Endothelial cell of umbilical vein (primary cell): ENCODE measurements at regions not wholly inside any gene's neighbourhood (a gene's known extent, or its start where the extent isn't known, plus 50 kb on each side); places are given as distances from the start of the nearest gene placed in this dataset.

Experiments used
- BruUV-seq: library from RNA; stranded (reverse); fragments of 400-500 nt; replicated peaks from 2 replicates; lab custom pipeline; 2021; lab: Mats Ljungman, UMichigan
- CTCF ChIA-PET: fragments of 300-600, 350-600 bp; sonication (Branson Sonifier 250); formaldehyde crosslinking; loops from one replicate; lab custom pipeline; 2021; ENCODE audit warnings: antibody characterized with exemption, inconsistent platforms; lab: Charles Lee
- POLR2A ChIA-PET: fragments of 300-600, 350-600 bp; sonication (Branson Sonifier 250); formaldehyde crosslinking; loops from one replicate; lab custom pipeline; 2021; ENCODE audit warnings: antibody characterized with exemption, inconsistent platforms; lab: Charles Lee
- DNase-seq: peaks from one replicate; pipeline ENCODE4 v3.0.0-alpha.2; 2011; ENCODE audit warnings: low read depth, low spot score
- FAIRE-seq: peaks from 2 replicates; lab custom pipeline; 2011; peaks lifted over from hg19 to GRCh38; lab: Jason Lieb, UNC
- H2AFZ ChIP-seq: 2 replicates; pipeline ENCODE4 v1.6.0; 2012; ENCODE audit warnings: low read depth, low read length, control low read depth, inconsistent platforms
- H3K27ac ChIP-seq: 2 replicates; pipeline ENCODE4 v1.5.1; 2011; ENCODE audit warnings: low read depth, mild to moderate bottlenecking, control low read depth, low read length, moderate library complexity; ENCODE audit not compliant: insufficient read depth
- H3K27me3 ChIP-seq, 2 experiments: 2 replicates each; pipeline versions ENCODE4 v1.6.0 to v1.6.1; 2011; ENCODE audit warnings: low read length in 2 of 2, mixed read lengths in 1 of 2; ENCODE audit not compliant: control insufficient read depth in 2 of 2, insufficient read depth in 2 of 2
- H3K36me3 ChIP-seq, 2 experiments: 2 replicates in 1 of 2; 3 replicates in 1 of 2; pipeline ENCODE4 v1.5.1; 2011; ENCODE audit warnings: low read length in 2 of 2, mild to moderate bottlenecking in 1 of 2, moderate library complexity in 1 of 2; ENCODE audit not compliant: control insufficient read depth in 2 of 2, insufficient read depth in 2 of 2; ENCODE audit errors: extremely low read depth in 1 of 2
- H3K4me1 ChIP-seq: 3 replicates; pipeline ENCODE4 v1.5.1; 2011; ENCODE audit warnings: mild to moderate bottlenecking, low read length; ENCODE audit not compliant: control insufficient read depth, insufficient read depth; ENCODE audit errors: extremely low read depth
- H3K4me2 ChIP-seq: 2 replicates; pipeline ENCODE4 v1.6.1; 2011; ENCODE audit warnings: low read length, control low read depth, mixed read lengths; ENCODE audit not compliant: insufficient read depth
- H3K4me3 ChIP-seq, 3 experiments: fragments of 200-600 bp in 1 of 3; sonication (generic), shearing (Covaris generic) in 1 of 3; replicated peaks in 1 of 3; 2 replicates each; pipeline ENCODE4 v1.5.1; 2011 to 2016; ENCODE audit warnings: control low read depth in 3 of 3, low read length in 3 of 3, mild to moderate bottlenecking in 2 of 3, inconsistent platforms in 1 of 3, low read depth in 1 of 3, moderate library complexity in 1 of 3; ENCODE audit not compliant: insufficient read depth in 1 of 3
- H3K79me2 ChIP-seq: 2 replicates; pipeline ENCODE4 v1.6.0; 2012; ENCODE audit warnings: low read length, inconsistent platforms; ENCODE audit not compliant: control insufficient read depth, insufficient read depth
- H3K9ac ChIP-seq: replicated peaks from 2 replicates; pipeline ENCODE3; 2011; ENCODE audit warnings: low read length, control low read depth; ENCODE audit not compliant: insufficient read depth; ENCODE audit errors: extremely low read depth
- H3K9me1 ChIP-seq: replicated peaks from 3 replicates; pipeline ENCODE4 v1.6.0; 2011; ENCODE audit warnings: mild to moderate bottlenecking, low read length; ENCODE audit not compliant: control insufficient read depth, insufficient read depth; ENCODE audit errors: extremely low read depth
- H3K9me3 ChIP-seq: replicated peaks from 2 replicates; pipeline ENCODE4 v1.5.1; 2012; ENCODE audit warnings: low read length, inconsistent platforms; ENCODE audit not compliant: control insufficient read depth, insufficient read depth
- H4K20me1 ChIP-seq: replicated peaks from 2 replicates; pipeline ENCODE3; 2011; ENCODE audit warnings: mild to moderate bottlenecking, low read length; ENCODE audit not compliant: control insufficient read depth, insufficient read depth; ENCODE audit errors: extremely low read depth
- EZH2 ChIP-seq: IDR thresholded peaks from 2 replicates; pipeline ENCODE4 v1.6.1; 2012; ENCODE audit warnings: borderline replicate concordance, low read depth, mild to moderate bottlenecking, moderate library complexity, low read length, inconsistent platforms; ENCODE audit not compliant: severe bottlenecking
- FOS ChIP-seq: IDR thresholded peaks from 2 replicates; pipeline ENCODE4 v1.6.1; 2011; ENCODE audit warnings: mild to moderate bottlenecking, low read length, moderate library complexity, borderline replicate concordance; ENCODE audit not compliant: insufficient read depth
- GATA2 ChIP-seq: IDR thresholded peaks from 2 replicates; pipeline ENCODE4 v1.7.0; 2011; ENCODE audit warnings: low read depth, mild to moderate bottlenecking, moderate library complexity, mixed read lengths, low read length; ENCODE audit not compliant: insufficient read length, insufficient read depth
- JUN ChIP-seq: IDR thresholded peaks from 2 replicates; pipeline ENCODE4 v1.6.1; 2011; ENCODE audit warnings: borderline replicate concordance, low read depth; ENCODE audit not compliant: insufficient read length, insufficient read depth
- MAX ChIP-seq: IDR thresholded peaks from 2 replicates; pipeline ENCODE4 v1.6.1; 2011; ENCODE audit not compliant: insufficient read depth, insufficient read length
- MYC ChIP-seq: IDR thresholded peaks from one replicate; pipeline ENCODE4 v1.6.1; 2011; ENCODE audit warnings: mild to moderate bottlenecking, low read depth, low read length
- POLR2A ChIP-seq: IDR thresholded peaks from 2 replicates; pipeline ENCODE4 v1.6.1; 2012; ENCODE audit warnings: low read depth, mild to moderate bottlenecking, control low read depth, low read length
- POLR2AphosphoS5 ChIP-seq: IDR thresholded peaks from 2 replicates; pipeline ENCODE4 v1.6.1; 2012; ENCODE audit warnings: low read depth, mild to moderate bottlenecking, control low read depth, low read length, moderate library complexity; ENCODE audit not compliant: insufficient read depth
- dilution Hi-C: fragments of 300-500 bp; cut with MboI; formaldehyde crosslinking; loops from one replicate; pipeline ENCODE4 v1.15.0; 2019; ENCODE audit warnings: low sequenced_read_pairs; ENCODE audit not compliant: extremely low pct_ligation_motif_present
- intact Hi-C: fragments of 100-400 bp; cut with micrococcal nuclease; formaldehyde crosslinking; loops from one replicate; pipeline ENCODE4 v1.10.0; 2022
- TF ChIP-seq, protein P1 (sequence below), 2 donors: IDR thresholded peaks; 1 replicate in 1 of 2; 2 replicates in 1 of 2; pipeline ENCODE4 v1.5.1; 2011; ENCODE audit warnings: low read length in 2 of 2, mild to moderate bottlenecking in 2 of 2, moderate library complexity in 2 of 2, control low read depth in 1 of 2, inconsistent platforms in 1 of 2, low read depth in 1 of 2; ENCODE audit not compliant: insufficient read depth in 1 of 2; ENCODE audit errors: extremely low read depth in 1 of 2

DNA sequence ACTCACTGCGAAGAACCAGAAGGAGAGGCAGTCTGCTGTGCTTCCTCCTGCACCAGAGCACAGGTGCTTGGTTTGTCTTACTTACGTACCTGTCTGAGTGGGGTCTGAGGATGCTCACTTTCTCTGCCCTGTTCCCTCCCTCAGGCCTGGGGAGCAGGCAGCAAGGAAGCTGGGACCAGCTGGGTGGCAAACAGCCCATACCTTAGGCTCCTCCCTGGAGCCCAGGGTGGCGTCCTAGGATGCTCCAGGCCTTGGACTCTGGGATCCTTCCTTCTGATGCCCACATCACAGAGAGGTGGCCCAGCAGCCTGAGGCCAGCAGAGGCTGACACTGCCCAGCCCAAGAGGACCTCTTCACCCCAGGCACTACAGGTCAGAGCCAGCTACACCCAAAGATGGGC lies 593.2 kb downstream of the BRD1 start:
- Histone ChIP-seq H3K4me2 (no peak overlapping the region), H3K79me2 (no peaks in the 10 kb centered on the region), H3K4me3 (no peak overlapping the region), H3K9me3 (peaks cover 8% of the 10 kb centered on the region), H3K27me3 (no peaks in the 10 kb centered on the region), H3K9ac (no peak overlapping the region), H2AFZ (no peak overlapping the region), H4K20me1 (no peaks in the 10 kb centered on the region), H3K27ac (no peak overlapping the region), H3K9me1 (no peaks in the 10 kb centered on the region), H3K36me3 (no peaks in the 10 kb centered on the region), H3K4me1 (no peaks in the 10 kb centered on the region)
- dilution Hi-C loops = no loop called here
- TF ChIP-seq POLR2AphosphoS5 (no peak), JUN (no peak)
- no peak for FAIRE-seq
- DNase-seq = no peak
- ChIA-PET POLR2A (no interaction called here), CTCF (no interaction called here)
- intact Hi-C loops = no loop called here
- no TSS peak for BruUV-seq

GRCh38 chr22:49233507-49234100 lies 594.1 kb downstream of the BRD1 start:
- Histone ChIP-seq H3K79me2 (no peaks in the 10 kb centered on the region), H3K4me3 (no peak overlapping the region), H2AFZ (no peak overlapping the region), H3K27me3 (no peaks in the 10 kb centered on the region), H3K4me1 (no peaks in the 10 kb centered on the region), H3K4me2 (no peak overlapping the region), H3K36me3 (no peaks in the 10 kb centered on the region), H3K9me3 (peaks cover 14% of the 10 kb centered on the region), H3K9ac (no peak overlapping the region), H3K27ac (no peak overlapping the region), H4K20me1 (no peaks in the 10 kb centered on the region), H3K9me1 (no peaks in the 10 kb centered on the region)
- ChIA-PET POLR2A (no interaction called here), CTCF (no interaction called here)
- dilution Hi-C loops (no loop called here), intact Hi-C loops (no loop called here)
- no TSS peak for BruUV-seq
- FAIRE-seq (no peak), DNase-seq (no peak)
- TF ChIP-seq GATA2 (no peak), MYC (no peak), POLR2A (no peak), JUN (no peak), FOS (no peak), POLR2AphosphoS5 (no peak), MAX (no peak), EZH2 (no peak)
- TF ChIP-seq, protein P1, sequence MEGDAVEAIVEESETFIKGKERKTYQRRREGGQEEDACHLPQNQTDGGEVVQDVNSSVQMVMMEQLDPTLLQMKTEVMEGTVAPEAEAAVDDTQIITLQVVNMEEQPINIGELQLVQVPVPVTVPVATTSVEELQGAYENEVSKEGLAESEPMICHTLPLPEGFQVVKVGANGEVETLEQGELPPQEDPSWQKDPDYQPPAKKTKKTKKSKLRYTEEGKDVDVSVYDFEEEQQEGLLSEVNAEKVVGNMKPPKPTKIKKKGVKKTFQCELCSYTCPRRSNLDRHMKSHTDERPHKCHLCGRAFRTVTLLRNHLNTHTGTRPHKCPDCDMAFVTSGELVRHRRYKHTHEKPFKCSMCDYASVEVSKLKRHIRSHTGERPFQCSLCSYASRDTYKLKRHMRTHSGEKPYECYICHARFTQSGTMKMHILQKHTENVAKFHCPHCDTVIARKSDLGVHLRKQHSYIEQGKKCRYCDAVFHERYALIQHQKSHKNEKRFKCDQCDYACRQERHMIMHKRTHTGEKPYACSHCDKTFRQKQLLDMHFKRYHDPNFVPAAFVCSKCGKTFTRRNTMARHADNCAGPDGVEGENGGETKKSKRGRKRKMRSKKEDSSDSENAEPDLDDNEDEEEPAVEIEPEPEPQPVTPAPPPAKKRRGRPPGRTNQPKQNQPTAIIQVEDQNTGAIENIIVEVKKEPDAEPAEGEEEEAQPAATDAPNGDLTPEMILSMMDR (IDR thresholded peaks at IDR 0.05; ENCODE audit: extremely low read depth in 1 of 2, insufficient read depth in 1 of 2, low read depth in 1 of 2, low read length in 2 of 2) = no peak
